ENCODE measurements at regions not wholly inside any gene's neighbourhood (a gene's known extent, or its start where the extent isn't known, plus 50 kb on each side); places are given as distances from the start of the nearest gene placed in this dataset.
"Not testable (repeated sequence)": the region's sequence is repeated elsewhere in the genome, so short reads cannot be mapped to it uniquely, and the experiment has no call there.

DNA sequence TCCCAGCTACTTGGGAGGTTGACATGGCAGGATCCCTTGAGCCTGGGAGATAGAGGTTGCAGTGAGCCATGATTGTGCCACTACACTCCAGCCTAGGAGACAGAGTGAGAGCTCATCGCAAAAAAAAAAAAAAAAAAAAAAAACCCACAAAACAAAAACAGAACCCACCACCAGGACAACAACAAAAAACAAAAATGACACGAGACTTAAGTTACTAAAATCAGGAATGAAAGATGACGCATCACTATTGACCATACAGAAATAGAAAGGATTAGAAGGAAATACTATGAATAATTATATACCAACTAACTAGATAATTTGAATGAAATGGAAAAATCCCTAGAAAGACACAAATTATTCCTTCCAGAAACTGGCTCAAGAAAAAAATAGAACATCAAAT lies 432.4 kb upstream of the PMFBP1 start:
- DNase-seq (ENCODE audit: low read depth in 2 of 3, low spot score in 2 of 3), result no peak

DNA sequence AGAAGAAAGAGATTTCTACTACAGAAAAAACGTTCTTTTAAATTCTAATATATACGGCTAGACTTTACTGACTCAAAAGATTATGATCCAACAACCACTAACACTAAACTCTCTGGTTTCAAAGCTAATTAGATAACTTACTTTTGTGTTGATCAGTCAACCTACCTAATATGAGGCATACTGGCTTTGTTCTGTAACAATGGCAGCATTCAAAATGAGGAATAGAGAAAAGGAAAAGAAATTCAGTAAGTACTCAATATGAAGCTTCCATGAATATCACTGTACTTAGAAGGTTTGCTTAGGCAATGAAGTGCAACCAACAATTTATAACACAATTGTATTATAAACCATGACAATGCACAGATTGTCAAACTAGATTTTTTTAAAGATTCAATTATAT lies 430.5 kb upstream of the PMFBP1 start:
- DNase-seq (ENCODE audit: low read depth in 2 of 3, low spot score in 2 of 3), result no peak

GRCh38 chr16:72598696-72599095 lies 426.7 kb upstream of the PMFBP1 start:
- DNase-seq (ENCODE audit: low read depth in 2 of 3, low spot score in 2 of 3), result no peak

DNA sequence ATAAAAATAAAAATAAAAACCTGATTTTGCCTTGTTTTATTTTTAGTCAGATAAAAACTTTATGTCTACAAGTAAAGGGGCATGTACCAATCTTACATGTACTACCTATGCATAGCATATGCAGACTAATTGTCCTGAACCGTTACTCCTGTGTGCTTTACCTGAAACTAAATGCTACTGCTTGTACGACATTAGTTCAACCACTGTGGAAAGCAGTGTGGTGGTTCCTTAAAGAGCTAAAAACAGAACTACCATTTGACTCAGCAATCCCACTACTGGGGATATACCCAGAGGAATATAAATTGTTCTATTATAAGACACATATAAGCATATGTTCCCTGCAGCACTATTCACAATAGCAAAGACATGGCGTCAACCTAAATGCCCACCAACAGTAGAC lies 426.0 kb upstream of the PMFBP1 start:
- no peak for DNase-seq (ENCODE audit: low read depth in 2 of 3, low spot score in 2 of 3)

DNA sequence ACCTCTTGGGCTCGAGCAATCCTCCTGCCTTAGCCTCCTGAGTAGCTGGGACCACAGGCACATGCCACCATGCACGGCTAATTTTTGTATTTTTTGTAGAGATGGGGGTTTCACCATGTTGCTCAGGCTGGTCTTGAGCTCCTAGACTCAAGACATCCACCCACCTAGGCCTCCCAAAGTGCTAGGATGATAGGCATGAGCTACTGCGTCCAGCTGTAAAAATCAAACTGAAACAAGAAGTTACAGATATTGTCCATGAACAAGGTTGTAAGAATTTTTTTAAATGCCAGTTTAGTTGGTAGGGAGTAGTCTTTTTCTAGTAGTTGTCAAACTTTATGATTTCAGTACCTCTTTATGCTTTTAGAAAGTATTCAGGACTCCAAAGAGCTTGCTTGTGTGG lies 424.4 kb upstream of the PMFBP1 start:
- DNase-seq (ENCODE audit: low read depth in 2 of 3, low spot score in 2 of 3), result no peak

- DNase-seq (ENCODE audit: low read depth in 2 of 3, low spot score in 2 of 3), result no peak
These were observed 418.4 kb upstream of the PMFBP1 start for GRCh38 chr16:72590151-72590937.

DNA sequence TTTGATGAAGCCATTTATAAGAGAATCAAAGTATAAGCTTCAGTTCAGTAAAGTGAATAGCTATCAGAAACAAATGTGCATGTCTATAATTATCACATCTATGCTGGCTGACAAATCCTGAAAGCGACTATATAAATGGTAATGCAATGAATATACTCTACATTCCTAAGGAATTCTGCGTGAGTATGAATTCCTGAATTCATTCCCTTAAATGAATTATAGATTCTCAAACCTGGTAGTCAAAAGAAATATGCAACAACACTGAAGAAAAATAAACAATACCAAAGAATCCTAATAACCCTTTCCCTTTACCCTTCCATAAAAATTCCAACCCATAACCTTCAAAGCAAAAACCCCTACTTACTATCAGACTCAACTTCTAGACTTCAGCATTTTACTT lies 416.6 kb upstream of the PMFBP1 start:
- no peak for DNase-seq (ENCODE audit: low read depth in 2 of 3, low spot score in 2 of 3)

DNA sequence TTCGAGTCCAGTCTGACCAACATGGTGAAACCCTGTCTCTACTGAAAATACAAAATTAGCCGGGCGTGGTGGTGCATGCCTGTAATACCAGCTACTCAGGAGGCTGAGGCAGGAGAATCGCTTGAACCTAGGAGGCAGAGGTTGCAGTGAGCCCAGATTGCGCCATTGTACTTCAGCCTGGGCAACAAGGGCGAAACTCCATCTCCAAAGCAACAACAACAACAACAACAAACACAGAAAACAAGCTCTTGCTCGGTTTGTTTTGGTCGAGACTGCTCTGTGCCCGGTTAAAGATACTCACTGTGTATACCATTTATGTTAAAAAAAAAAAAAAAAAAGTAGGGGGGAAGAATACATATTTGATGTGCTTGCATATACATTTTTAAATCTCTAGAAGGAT lies 406.1 kb upstream of the PMFBP1 start:
- DNase-seq (ENCODE audit: low read depth in 2 of 3, low spot score in 2 of 3), result not testable (repeated sequence)

GRCh38 chr16:72576189-72576588 lies 404.2 kb upstream of the PMFBP1 start:
- no peak for DNase-seq (ENCODE audit: low read depth in 2 of 3, low spot score in 2 of 3)

GRCh38 chr16:72569677-72570076 lies 397.7 kb upstream of the PMFBP1 start:
- DNase-seq (ENCODE audit: low read depth in 2 of 3, low spot score in 2 of 3), result no peak

GRCh38 chr16:72568502-72568901 lies 396.5 kb upstream of the PMFBP1 start:
- no peak for DNase-seq (ENCODE audit: low read depth in 2 of 3, low spot score in 2 of 3)

- DNase-seq (ENCODE audit: low read depth in 2 of 3, low spot score in 2 of 3), result no peak
These were observed 394.2 kb upstream of the PMFBP1 start for GRCh38 chr16:72566174-72566573.

- DNase-seq (ENCODE audit: low read depth in 2 of 3, low spot score in 2 of 3), result no peak
These were observed 393.2 kb upstream of the PMFBP1 start for GRCh38 chr16:72565106-72565505.

GRCh38 chr16:72560617-72561016 lies 388.7 kb upstream of the PMFBP1 start:
- DNase-seq (ENCODE audit: low read depth in 2 of 3, low spot score in 2 of 3), result no peak

GRCh38 chr16:72558501-72558900 lies 386.5 kb upstream of the PMFBP1 start:
- no peak for DNase-seq (ENCODE audit: low read depth in 2 of 3, low spot score in 2 of 3)

DNA sequence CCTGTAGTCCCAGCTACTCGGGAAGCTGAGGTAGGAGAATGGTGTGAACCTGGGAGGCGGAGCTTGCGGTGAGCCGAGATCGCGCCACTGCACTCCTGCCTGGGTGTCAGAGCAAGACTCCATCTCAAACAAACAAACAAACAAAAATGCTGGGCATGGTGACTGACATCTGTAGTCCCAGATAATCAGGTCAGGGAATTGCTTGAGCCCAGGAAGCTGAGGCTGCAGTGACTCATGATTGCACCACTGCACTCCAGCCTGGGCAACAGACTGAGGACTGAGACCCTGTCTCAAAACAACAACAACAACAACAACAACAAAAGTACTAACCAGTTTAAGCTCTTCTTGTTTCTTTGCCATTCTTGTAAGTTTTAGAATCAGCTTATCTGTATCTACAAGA lies 383.0 kb upstream of the PMFBP1 start:
- no peak for DNase-seq (ENCODE audit: low read depth in 2 of 3, low spot score in 2 of 3)

DNA sequence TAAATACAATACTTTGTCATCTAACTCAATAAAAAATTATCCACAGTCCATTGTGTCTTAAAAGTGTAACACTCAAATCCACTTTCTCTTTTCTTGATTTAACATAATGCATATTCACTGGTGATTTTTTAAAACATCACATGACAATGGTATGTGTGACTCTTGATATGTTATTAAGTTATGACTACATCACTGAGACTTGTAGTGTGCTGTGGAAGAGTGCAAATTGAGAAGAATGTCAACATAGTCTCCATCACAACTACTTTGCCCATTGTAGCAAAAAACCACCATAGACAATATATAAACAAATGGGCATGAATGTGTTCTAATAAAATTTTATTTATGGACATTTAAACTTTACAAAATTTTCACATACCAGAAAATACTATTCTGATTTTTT lies 380.7 kb upstream of the PMFBP1 start:
- no peak for DNase-seq (ENCODE audit: low read depth in 2 of 3, low spot score in 2 of 3)

DNA sequence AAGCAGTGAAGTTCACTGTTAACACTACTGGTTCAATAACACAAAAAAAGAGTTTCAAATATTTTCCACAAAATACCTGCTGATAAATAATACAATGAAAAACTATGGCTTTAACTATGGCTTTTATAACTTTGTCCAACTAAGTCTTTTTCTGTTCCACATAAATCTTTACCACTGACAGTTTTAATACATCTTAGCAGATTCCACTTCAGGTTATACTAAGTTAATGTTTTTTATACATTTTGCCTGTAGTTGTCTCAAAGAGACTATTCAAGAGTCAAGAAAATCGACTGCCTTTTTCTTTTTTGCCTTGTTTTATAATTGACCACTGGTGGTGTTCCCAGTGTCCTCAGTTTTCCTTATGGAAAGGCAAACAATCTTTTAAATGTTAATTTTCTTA lies 379.7 kb upstream of the PMFBP1 start:
- DNase-seq (ENCODE audit: low read depth in 2 of 3, low spot score in 2 of 3), result no peak

- DNase-seq (ENCODE audit: low read depth in 2 of 3, low spot score in 2 of 3), result no peak
These were observed 377.9 kb upstream of the PMFBP1 start for GRCh38 chr16:72549878-72550277.

- no peak for DNase-seq (ENCODE audit: low read depth in 2 of 3, low spot score in 2 of 3)
These were observed 370.1 kb upstream of the PMFBP1 start for GRCh38 chr16:72542102-72542501.

GRCh38 chr16:72537664-72538063 lies 365.7 kb upstream of the PMFBP1 start:
- no peak for DNase-seq (ENCODE audit: low read depth in 2 of 3, low spot score in 2 of 3)

- DNase-seq (ENCODE audit: low read depth in 2 of 3, low spot score in 2 of 3), result no peak
These were observed 364.9 kb upstream of the PMFBP1 start for GRCh38 chr16:72536723-72537435.
